ENCODE measurements at regions not wholly inside any gene's neighbourhood (a gene's known extent, or its start where the extent isn't known, plus 50 kb on each side); places are given as distances from the start of the nearest gene placed in this dataset.
"Not testable (repeated sequence)": the region's sequence is repeated elsewhere in the genome, so short reads cannot be mapped to it uniquely, and the experiment has no call there.

DNA sequence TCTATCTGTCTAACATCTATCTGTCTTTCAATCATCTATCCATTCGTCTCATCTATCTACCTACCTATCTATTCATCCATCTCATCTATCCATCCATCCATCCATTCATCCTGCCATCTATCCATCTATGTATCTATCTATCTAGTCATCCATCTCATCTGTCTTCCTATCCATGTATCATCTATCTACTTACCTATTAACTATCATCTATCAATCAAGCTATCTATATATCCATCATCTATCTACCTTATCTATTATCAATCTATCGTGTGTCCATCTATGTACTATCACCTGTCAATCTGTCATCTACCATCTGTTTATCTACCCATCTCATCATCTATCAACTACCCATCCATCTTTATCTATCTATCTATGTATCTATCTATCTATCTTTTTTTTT is 217.7 kb downstream of the CRLF2 start:
- H3K4me3 ChIP-seq (ENCODE audit: low read depth in 1 of 5, low read length in 5 of 5): no peak overlapping the region
- H3K36me3 ChIP-seq (ENCODE audit: control insufficient read depth in 5 of 5, insufficient read depth in 5 of 5, low read length in 5 of 5): peaks cover 0 to 6% (median 0%) of the 10 kb centered on the region in 5 donors
- peaks cover 0 to 5% (median 0%) of the 10 kb centered on the region in 5 donors for H3K27me3 ChIP-seq (ENCODE audit: control insufficient read depth in 5 of 5, insufficient read depth in 4 of 5, low read length in 5 of 5)
- H3K9me3 ChIP-seq (ENCODE audit: control insufficient read depth in 5 of 5, low read length in 5 of 5): peaks cover 2 to 30% (median 15%) of the 10 kb centered on the region in 5 donors
- H3K27ac ChIP-seq (ENCODE audit: low read depth, low read length): no peak overlapping the region
- H3K4me1 ChIP-seq (ENCODE audit: control insufficient read depth in 5 of 5, insufficient read depth in 5 of 5, low read length in 5 of 5): peaks cover 0 to 4% (median 0%) of the 10 kb centered on the region in 5 donors
- no peak overlapping the region for H3K9ac ChIP-seq (ENCODE audit: low read length in 5 of 5)

DNA sequence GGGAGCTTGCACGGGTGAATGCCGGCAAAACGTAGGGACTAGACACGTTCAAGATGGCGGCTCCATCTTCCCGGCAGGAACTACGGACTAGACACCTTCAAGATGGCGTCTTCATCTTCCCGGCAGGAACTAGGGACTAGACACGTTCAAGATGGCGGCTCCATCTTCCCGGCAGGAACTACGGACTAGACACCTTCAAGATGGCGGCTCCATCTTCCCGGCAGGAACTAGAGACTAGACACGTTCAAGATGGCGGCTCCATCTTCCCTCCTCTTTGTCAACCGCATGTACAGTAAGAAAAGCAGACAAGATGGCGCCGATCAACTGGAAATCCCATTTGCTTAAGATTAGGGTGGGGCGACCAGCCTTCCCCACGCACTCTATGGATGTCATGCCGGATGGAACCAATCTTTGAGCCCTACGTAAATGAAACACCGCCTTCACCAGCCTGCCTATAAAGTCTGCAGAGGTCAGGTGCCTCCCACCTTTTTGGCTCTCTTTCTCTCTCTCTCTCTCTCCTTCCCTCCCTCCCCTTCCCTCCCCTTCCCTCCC is 222.4 kb downstream of the CRLF2 start:
- H3K9me3 ChIP-seq (ENCODE audit: control insufficient read depth in 5 of 5, low read length in 5 of 5): peaks cover 2 to 25% (median 15%) of the 10 kb centered on the region in 5 donors
- peak overlapping the region; percentile 19 for H3K27ac ChIP-seq (ENCODE audit: low read depth, low read length)
- H3K27me3 ChIP-seq (ENCODE audit: control insufficient read depth in 5 of 5, insufficient read depth in 4 of 5, low read length in 5 of 5): no peaks in the 10 kb centered on the region
- H3K9ac ChIP-seq (ENCODE audit: low read length in 5 of 5): no peak overlapping the region
- H3K4me1 ChIP-seq (ENCODE audit: control insufficient read depth in 5 of 5, insufficient read depth in 5 of 5, low read length in 5 of 5): peaks cover 0 to 9% (median 2%) of the 10 kb centered on the region in 5 donors
- H3K4me3 ChIP-seq (ENCODE audit: low read depth in 1 of 5, low read length in 5 of 5): peak overlapping the region; percentile 39 to 63 (median 57)
- H3K36me3 ChIP-seq (ENCODE audit: control insufficient read depth in 5 of 5, insufficient read depth in 5 of 5, low read length in 5 of 5): peaks cover 0 to 6% (median 0%) of the 10 kb centered on the region in 5 donors

DNA sequence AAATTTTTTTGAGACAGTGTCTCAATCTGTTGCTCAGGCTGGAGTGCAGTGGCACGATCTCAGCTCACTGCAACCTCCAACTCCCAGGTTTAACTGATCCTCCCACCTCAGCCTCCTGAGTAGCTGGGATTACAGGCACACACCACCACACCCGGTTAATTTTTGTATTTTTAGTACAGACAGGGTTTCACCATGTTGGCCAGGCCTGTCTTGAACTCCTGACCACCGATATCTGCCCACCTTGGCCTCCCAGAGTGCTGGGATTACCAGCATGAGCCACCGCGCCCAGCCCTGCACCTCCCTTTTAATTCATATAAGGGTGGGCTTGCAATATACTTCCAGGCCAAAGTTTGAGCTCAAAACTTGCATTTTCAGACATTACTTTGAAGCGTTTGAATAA is 223.9 kb downstream of the CRLF2 start:
- not testable (repeated sequence) for H3K4me3 ChIP-seq (ENCODE audit: low read depth in 1 of 5, low read length in 5 of 5); H3K27ac ChIP-seq (ENCODE audit: low read depth, low read length); H3K36me3 ChIP-seq (ENCODE audit: control insufficient read depth in 5 of 5, insufficient read depth in 5 of 5, low read length in 5 of 5); H3K9ac ChIP-seq (ENCODE audit: low read length in 5 of 5); H3K4me1 ChIP-seq (ENCODE audit: control insufficient read depth in 5 of 5, insufficient read depth in 5 of 5, low read length in 5 of 5); H3K27me3 ChIP-seq (ENCODE audit: control insufficient read depth in 5 of 5, insufficient read depth in 4 of 5, low read length in 5 of 5)
- peaks cover 2 to 22% (median 12%) of the 10 kb centered on the region in 5 donors for H3K9me3 ChIP-seq (ENCODE audit: control insufficient read depth in 5 of 5, low read length in 5 of 5)

DNA sequence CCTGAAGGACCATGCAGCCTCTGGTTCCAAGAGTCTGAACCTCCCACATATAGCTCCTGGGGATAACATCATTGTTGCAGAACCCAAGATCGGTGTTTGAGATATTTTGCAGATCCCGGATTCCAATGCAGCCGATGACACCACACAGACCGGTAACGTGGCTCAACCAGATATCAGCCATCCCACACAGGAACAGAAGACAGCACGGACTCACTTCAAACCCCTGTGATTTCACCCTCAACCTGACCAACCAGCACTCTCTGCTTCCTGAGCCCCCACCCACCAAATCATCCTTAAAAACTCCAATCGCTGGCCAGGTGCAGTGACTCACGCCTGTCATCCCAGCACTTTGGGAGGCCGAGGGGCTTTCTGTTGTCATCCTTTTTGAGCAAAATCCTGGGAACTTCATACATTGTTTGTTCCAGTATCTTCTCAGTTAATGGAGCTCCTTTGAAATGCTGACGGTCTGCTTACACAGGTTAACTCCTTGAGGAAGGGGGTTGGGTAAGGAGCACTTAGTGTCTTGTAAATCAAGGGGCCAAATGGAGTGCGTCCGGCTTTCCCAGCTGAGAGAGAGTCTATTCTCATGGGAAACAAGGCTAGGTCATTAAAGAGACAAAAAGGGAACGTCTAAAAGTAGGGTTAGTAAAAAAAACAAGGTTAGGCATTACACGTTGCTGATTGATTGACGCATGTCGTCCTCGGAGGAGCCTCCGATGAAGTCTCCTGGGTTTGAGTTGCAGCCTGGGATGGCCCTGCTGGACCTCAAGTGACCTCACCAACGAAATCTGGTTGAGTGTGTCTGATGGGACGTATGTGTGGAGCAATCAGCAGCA is 230.4 kb downstream of the CRLF2 start:
- Histone ChIP-seq H3K27me3 (ENCODE audit: control insufficient read depth in 5 of 5, insufficient read depth in 4 of 5, low read length in 5 of 5) (peaks cover 4 to 26% (median 10%) of the 10 kb centered on the region in 5 donors), H3K4me1 (ENCODE audit: control insufficient read depth in 5 of 5, insufficient read depth in 5 of 5, low read length in 5 of 5) (no peaks in the 10 kb centered on the region), H3K36me3 (ENCODE audit: control insufficient read depth in 5 of 5, insufficient read depth in 5 of 5, low read length in 5 of 5) (no peaks in the 10 kb centered on the region), H3K4me3 (ENCODE audit: low read depth in 1 of 5, low read length in 5 of 5) (no peak overlapping the region), H3K9ac (ENCODE audit: low read length in 5 of 5) (no peak overlapping the region), H3K9me3 (ENCODE audit: control insufficient read depth in 5 of 5, low read length in 5 of 5) (peaks cover 0 to 13% (median 11%) of the 10 kb centered on the region in 5 donors), H3K27ac (ENCODE audit: low read depth, low read length) (no peak overlapping the region)

DNA sequence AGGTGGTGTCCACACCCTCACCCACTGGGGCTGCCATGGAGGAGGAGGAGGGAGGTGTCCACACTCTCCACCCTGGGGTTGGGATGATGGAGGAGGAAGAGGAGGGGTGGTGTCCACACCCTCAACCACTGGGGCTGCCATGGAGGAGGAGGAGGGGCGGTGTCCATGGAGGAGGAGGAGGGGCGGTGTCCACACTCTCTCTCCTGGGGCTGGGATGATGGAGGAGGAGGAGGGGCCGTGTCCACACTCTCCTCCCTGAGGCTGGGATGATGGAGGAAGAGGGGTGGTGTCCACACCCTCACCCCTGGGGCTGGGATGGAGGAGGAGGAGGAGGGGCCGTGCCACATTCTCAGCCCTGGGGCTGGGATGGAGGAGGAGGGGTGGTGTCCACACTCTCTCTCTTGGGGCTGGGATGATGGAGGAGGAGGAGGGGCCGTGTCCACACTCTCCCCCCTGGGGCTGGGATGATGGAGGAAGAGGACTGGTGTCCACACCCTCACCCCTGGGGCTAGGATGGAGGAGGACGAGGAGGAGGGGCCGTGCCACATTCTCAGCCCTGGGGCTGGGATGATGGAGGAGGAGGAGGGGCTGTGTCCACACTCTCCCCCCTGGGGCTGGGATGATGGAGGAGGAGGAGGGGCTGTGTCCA is 231.7 kb downstream of the CRLF2 start:
- peaks cover 4 to 26% (median 10%) of the 10 kb centered on the region in 5 donors for H3K27me3 ChIP-seq (ENCODE audit: control insufficient read depth in 5 of 5, insufficient read depth in 4 of 5, low read length in 5 of 5)
- H3K9me3 ChIP-seq (ENCODE audit: control insufficient read depth in 5 of 5, low read length in 5 of 5): peaks cover 0 to 16% (median 14%) of the 10 kb centered on the region in 5 donors
- no peak overlapping the region for H3K27ac ChIP-seq (ENCODE audit: low read depth, low read length)
- H3K36me3 ChIP-seq (ENCODE audit: control insufficient read depth in 5 of 5, insufficient read depth in 5 of 5, low read length in 5 of 5): no peaks in the 10 kb centered on the region
- no peak overlapping the region for H3K9ac ChIP-seq (ENCODE audit: low read length in 5 of 5)
- no peaks in the 10 kb centered on the region for H3K4me1 ChIP-seq (ENCODE audit: control insufficient read depth in 5 of 5, insufficient read depth in 5 of 5, low read length in 5 of 5)
- H3K4me3 ChIP-seq (ENCODE audit: low read depth in 1 of 5, low read length in 5 of 5): no peak overlapping the region

DNA sequence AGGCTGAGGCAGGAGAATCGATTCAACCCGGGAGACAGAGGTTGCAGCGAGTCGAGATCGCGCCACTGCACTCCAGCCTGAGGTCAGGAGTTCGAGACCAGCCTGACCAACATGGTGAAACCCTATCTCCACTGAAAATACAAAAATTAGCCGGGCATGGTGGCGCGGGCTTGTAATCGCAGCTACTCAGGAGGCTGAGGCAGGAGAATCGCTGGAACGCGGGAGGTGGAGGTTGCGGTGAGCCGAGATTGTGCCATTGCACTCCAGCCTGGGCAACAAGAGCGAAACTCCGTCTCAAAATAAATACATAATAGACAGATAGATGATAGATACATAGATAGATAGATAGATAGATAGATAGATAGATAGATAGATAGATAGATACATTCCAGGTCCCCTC is 233.3 kb downstream of the CRLF2 start:
- H3K27me3 ChIP-seq (ENCODE audit: control insufficient read depth in 5 of 5, insufficient read depth in 4 of 5, low read length in 5 of 5): peaks cover 4 to 27% (median 14%) of the 10 kb centered on the region in 5 donors
- H3K36me3 ChIP-seq (ENCODE audit: control insufficient read depth in 5 of 5, insufficient read depth in 5 of 5, low read length in 5 of 5); H3K27ac ChIP-seq (ENCODE audit: low read depth, low read length); H3K4me3 ChIP-seq (ENCODE audit: low read depth in 1 of 5, low read length in 5 of 5); H3K4me1 ChIP-seq (ENCODE audit: control insufficient read depth in 5 of 5, insufficient read depth in 5 of 5, low read length in 5 of 5); H3K9ac ChIP-seq (ENCODE audit: low read length in 5 of 5): not testable (repeated sequence)
- H3K9me3 ChIP-seq (ENCODE audit: control insufficient read depth in 5 of 5, low read length in 5 of 5): peaks cover 0 to 12% (median 11%) of the 10 kb centered on the region in 5 donors

DNA sequence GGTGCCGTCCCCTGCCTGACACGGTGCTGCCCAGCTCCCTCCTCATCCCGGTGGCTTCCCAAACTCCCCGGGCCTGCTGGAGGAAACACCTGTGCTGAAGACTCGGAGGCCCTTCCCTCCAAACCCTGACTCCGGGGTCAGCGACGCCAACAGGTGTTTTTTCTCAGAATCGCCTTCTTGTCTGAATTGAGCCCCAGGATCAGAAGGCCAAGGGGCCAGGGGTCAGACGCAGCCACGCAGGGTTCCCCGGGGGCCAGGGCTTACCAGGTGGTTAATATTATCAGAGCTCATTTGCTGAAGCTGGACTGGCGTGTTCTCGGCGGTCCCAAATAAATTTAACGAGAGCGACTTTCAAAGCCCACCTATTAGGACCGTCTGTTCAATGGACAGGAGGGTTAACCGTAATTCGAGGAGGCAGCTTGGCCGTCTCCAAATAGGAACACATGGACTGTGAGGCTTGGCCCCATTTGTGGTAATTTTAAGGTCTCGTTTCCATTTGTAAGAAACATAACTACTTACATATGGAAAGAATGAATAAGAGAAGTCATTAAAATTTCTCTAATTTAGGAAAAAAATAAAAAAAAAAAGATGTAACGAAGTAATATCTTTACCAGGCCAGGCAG is 239.3 kb downstream of the CRLF2 start:
- no peak overlapping the region for H3K4me3 ChIP-seq (ENCODE audit: low read depth in 1 of 5, low read length in 5 of 5)
- H3K9ac ChIP-seq (ENCODE audit: low read length in 5 of 5): no peak overlapping the region
- no peaks in the 10 kb centered on the region for H3K4me1 ChIP-seq (ENCODE audit: control insufficient read depth in 5 of 5, insufficient read depth in 5 of 5, low read length in 5 of 5)
- H3K36me3 ChIP-seq (ENCODE audit: control insufficient read depth in 5 of 5, insufficient read depth in 5 of 5, low read length in 5 of 5): no peaks in the 10 kb centered on the region
- H3K27me3 ChIP-seq (ENCODE audit: control insufficient read depth in 5 of 5, insufficient read depth in 4 of 5, low read length in 5 of 5): peaks cover 0 to 10% (median 7%) of the 10 kb centered on the region in 5 donors
- peaks cover 0 to 9% (median 7%) of the 10 kb centered on the region in 5 donors for H3K9me3 ChIP-seq (ENCODE audit: control insufficient read depth in 5 of 5, low read length in 5 of 5)
- no peak overlapping the region for H3K27ac ChIP-seq (ENCODE audit: low read depth, low read length)

DNA sequence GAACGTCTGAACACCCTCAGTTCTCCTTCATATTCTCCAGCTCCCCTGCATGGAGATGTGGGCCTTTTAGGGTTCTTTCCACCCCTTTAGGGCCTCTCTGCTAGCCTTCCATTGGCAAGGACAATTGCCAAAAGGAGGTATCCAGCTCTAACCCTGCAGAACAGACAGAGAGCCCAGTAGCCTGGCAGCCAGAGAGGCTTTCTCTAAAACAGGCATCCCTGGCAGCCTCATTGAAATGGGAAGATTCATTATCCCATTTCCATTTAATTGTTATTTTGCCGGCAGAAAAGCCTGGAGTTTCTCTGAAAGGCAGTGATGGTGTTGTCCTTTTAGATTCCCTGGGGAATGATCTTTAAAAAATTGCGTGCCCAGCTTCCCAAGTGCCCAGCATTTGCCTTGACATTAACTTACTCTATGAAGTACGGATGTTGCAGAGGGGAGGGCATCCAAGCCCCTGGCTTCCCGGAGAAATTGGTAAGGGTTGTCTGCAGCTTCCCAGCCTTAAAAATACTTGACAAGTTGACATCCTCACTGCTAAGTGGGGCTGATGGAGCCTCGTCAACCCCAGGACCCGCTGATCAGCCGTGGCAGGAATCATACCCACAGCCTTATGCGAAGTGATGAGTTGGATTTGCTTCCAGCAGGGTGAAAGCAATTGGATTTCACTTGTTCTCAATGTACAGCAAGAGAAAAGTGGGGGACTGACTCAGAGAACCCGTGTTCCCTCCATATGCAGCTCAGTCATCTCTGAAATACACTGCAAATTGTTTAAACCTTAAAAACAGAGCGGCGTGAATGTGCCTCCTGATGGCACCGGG is 244.1 kb downstream of the CRLF2 start:
- peaks cover 6 to 21% (median 14%) of the 10 kb centered on the region in 5 donors for H3K27me3 ChIP-seq (ENCODE audit: control insufficient read depth in 5 of 5, insufficient read depth in 4 of 5, low read length in 5 of 5)
- H3K36me3 ChIP-seq (ENCODE audit: control insufficient read depth in 5 of 5, insufficient read depth in 5 of 5, low read length in 5 of 5): no peaks in the 10 kb centered on the region
- no peak overlapping the region for H3K27ac ChIP-seq (ENCODE audit: low read depth, low read length)

DNA sequence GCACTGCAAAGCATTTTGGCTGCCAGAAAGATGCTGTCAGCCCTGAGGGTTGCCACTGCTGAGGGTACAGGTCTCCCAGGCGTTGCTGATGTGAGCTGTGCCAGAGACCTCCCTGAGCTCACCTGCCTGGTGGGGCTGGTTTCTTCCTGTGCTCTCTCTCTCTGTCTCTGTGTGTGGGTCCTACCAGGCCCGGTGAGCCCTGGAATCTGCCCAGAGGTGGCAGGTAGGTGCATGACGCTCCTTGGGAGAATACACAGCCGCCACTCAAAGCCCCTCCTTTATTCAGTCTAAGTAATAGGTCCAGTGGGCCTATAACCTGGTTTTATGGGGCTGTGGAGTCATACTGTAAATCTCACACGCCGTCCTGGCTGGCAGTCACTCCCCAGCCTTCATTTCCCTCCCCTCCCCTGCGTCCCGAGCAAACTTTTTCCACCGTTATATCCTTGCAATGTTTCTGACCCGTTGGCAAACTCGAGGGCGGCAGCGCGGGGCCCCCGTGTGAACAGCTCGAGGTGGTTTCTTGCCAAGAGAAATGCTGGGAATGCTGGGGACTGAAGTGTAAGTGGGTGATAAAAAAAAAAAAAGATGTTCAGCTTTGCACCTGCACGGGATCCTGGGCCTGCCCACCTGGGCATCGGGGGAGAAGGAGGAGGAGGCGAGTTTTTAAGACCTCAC is 245.9 kb downstream of the CRLF2 start:
- Histone ChIP-seq H3K27ac (ENCODE audit: low read depth, low read length) (no peak overlapping the region), H3K9me3 (ENCODE audit: control insufficient read depth in 5 of 5, low read length in 5 of 5) (no peaks in the 10 kb centered on the region), H3K36me3 (ENCODE audit: control insufficient read depth in 5 of 5, insufficient read depth in 5 of 5, low read length in 5 of 5) (no peaks in the 10 kb centered on the region), H3K4me3 (ENCODE audit: low read depth in 1 of 5, low read length in 5 of 5) (no peak overlapping the region), H3K9ac (ENCODE audit: low read length in 5 of 5) (no peak overlapping the region), H3K27me3 (ENCODE audit: control insufficient read depth in 5 of 5, insufficient read depth in 4 of 5, low read length in 5 of 5) (peaks cover 6 to 16% (median 11%) of the 10 kb centered on the region in 5 donors), H3K4me1 (ENCODE audit: control insufficient read depth in 5 of 5, insufficient read depth in 5 of 5, low read length in 5 of 5) (no peaks in the 10 kb centered on the region)

More for the DNA sequence above, 244.1 kb downstream of the CRLF2 start:
- Histone ChIP-seq H3K4me3 (ENCODE audit: low read depth in 1 of 5, low read length in 5 of 5) (no peak overlapping the region), H3K4me1 (ENCODE audit: control insufficient read depth in 5 of 5, insufficient read depth in 5 of 5, low read length in 5 of 5) (no peaks in the 10 kb centered on the region), H3K9me3 (ENCODE audit: control insufficient read depth in 5 of 5, low read length in 5 of 5) (peaks cover 0 to 5% (median 0%) of the 10 kb centered on the region in 5 donors), H3K9ac (ENCODE audit: low read length in 5 of 5) (no peak overlapping the region)

Measured in subcutaneous abdominal adipose tissue (tissue), 5 donors.